Inflammatory macrophage treated with lipopolysaccharide for 1 hour (primary cell): ENCODE measurements at regions not wholly inside any gene's neighbourhood (a gene's known extent, or its start where the extent isn't known, plus 50 kb on each side); places are given as distances from the start of the nearest gene placed in this dataset.

Experiments used
- DNase-seq, 2 donors: peaks; one replicate each; pipeline ENCODE4 v3.0.0-alpha.2; 2020 to 2022

GRCh38 chr18:10059610-10060468 is 146.0 kb downstream of the VAPA start:
- DNase-seq, result peak; percentile 80 to 97

- peak in 1 of 2 donors; percentile 20 for DNase-seq
Measured at GRCh38 chr18:10060469-10060782, 146.6 kb downstream of the VAPA start.

- peak in 1 of 2 donors; percentile 30 for DNase-seq
Measured at GRCh38 chr18:10060841-10061240, 147.0 kb downstream of the VAPA start.

GRCh38 chr18:10061566-10062140 is 147.8 kb downstream of the VAPA start:
- no peak for DNase-seq

GRCh38 chr18:10062302-10063300 is 148.8 kb downstream of the VAPA start:
- no peak for DNase-seq

GRCh38 chr18:10063489-10063888 is 149.7 kb downstream of the VAPA start:
- DNase-seq, result no peak

- no peak for DNase-seq
Measured at GRCh38 chr18:10064267-10064666, 150.5 kb downstream of the VAPA start.

- no peak for DNase-seq
Measured at GRCh38 chr18:10065296-10065695, 151.5 kb downstream of the VAPA start.

- DNase-seq, result no peak
Measured at GRCh38 chr18:10067670-10068659, 154.1 kb downstream of the VAPA start.

GRCh38 chr18:10068766-10069567 is 155.2 kb downstream of the VAPA start:
- DNase-seq, result no peak

GRCh38 chr18:10070561-10071000 is 156.8 kb downstream of the VAPA start:
- no peak for DNase-seq

GRCh38 chr18:10072671-10073175 is 158.9 kb downstream of the VAPA start:
- peak; percentile 90 to 97 for DNase-seq

- peak in 1 of 2 donors; percentile 29 for DNase-seq
Measured at GRCh38 chr18:10074110-10074509, 160.3 kb downstream of the VAPA start.

GRCh38 chr18:10074728-10075127 is 160.9 kb downstream of the VAPA start:
- DNase-seq, result no peak

GRCh38 chr18:10076502-10077030 is 162.8 kb downstream of the VAPA start:
- DNase-seq, result no peak

GRCh38 chr18:10077986-10078385 is 164.2 kb downstream of the VAPA start:
- no peak for DNase-seq

GRCh38 chr18:10080372-10080771 is 166.6 kb downstream of the VAPA start:
- no peak for DNase-seq

- DNase-seq, result no peak
Measured at GRCh38 chr18:10081492-10081891, 167.7 kb downstream of the VAPA start.

- DNase-seq, result no peak
Measured at GRCh38 chr18:10085416-10085815, 171.6 kb downstream of the VAPA start.

GRCh38 chr18:10085876-10086275 is 172.1 kb downstream of the VAPA start:
- no peak for DNase-seq
